Head of caudate nucleus (tissue), 42 donors: ENCODE measurements at regions not wholly inside any gene's neighbourhood (a gene's known extent, or its start where the extent isn't known, plus 50 kb on each side); places are given as distances from the start of the nearest gene placed in this dataset.
"Not testable (repeated sequence)": the region's sequence is repeated elsewhere in the genome, so short reads cannot be mapped to it uniquely, and the experiment has no call there.

Experiments used
- DNase-seq, 42 donors: peaks; one replicate each; pipeline versions ENCODE4 v3.0.0 to v3.0.0-alpha.2; 2020 to 2021; ENCODE audit warnings: mixed read lengths in 7 of 42
- intact Hi-C: fragments of 100-400 bp; cut with DNase I; formaldehyde crosslinking; loops from one replicate; pipeline ENCODE4 v1.15.0; 2022

GRCh38 chr6:1232578-1232977 is 79.3 kb upstream of the FOXQ1 start:
- intact Hi-C loops = no loop called here

GRCh38 chr6:1231941-1232340 is 80.0 kb upstream of the FOXQ1 start:
- intact Hi-C loops = no loop called here
- no peak for DNase-seq

More at GRCh38 chr6:1232578-1232977, 79.3 kb upstream of the FOXQ1 start:
- DNase-seq = no peak

GRCh38 chr6:1230689-1231605 is 81.0 kb upstream of the FOXQ1 start:
- no peak for DNase-seq
- intact Hi-C loops = no loop called here

DNA sequence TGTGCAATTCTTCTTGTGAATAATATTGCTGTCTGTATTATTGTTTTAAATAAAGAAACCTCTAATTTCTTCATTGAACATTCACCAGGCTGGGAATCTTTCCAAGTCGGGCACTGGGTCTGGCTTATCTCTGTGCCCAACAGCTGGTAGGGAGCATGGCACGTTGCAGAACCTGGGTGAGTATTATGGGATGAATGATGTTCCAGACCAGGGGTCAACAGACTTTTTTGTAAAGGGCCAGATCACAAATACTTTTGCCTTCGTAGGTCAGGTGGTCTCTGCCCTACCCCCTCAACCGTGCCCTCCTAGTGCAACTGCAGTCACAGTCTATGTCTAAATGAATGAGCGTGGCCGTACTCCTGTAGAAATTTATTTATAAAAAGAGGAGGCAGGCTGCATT is 81.6 kb upstream of the FOXQ1 start:
- DNase-seq = no peak
- intact Hi-C loops = no loop called here

GRCh38 chr6:1229808-1230207 is 82.1 kb upstream of the FOXQ1 start:
- no peak for DNase-seq
- intact Hi-C loops = no loop called here

DNA sequence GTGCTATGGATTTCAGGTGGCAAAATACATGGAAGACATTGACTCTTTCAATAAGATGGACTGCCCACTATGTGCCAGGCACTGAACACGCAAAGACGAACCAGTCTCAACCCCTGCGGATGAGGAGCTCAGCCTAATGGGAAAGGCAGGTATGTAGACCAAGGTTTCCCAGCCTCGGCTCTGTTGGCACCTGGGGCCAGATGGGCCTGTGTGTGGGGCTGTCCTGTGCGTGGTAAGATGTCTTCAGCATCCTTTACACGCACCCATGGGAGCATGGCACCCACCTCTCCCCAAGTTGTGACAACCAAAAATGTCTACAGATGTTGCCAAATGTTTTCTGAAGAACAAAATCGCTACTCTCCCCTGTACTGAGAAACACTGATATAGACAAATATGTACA is 82.6 kb upstream of the FOXQ1 start:
- intact Hi-C loops = no loop called here
- DNase-seq = no peak

DNA sequence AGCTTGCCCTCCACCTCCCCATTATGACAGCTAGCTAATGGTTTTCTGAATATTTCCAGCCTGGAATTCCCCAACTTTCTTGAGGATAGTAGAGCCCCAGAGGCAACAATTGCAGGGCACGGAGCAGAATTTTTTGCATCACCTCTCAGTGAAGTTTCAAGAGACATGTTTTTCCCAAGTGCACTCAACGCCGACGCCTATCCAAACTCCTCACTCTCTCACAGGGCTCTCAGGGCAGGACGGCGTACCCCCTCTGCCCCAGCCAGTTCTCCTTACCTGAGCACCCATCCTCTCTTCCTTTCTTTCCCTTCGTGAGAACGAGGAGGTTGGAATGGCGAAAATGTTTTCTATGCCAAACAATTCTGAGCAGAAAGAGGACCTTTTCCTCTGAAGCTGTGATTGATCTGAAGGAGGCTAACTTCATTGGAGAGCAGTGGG is 83.1 kb upstream of the FOXQ1 start:
- intact Hi-C loops = no loop called here
- no peak for DNase-seq

DNA sequence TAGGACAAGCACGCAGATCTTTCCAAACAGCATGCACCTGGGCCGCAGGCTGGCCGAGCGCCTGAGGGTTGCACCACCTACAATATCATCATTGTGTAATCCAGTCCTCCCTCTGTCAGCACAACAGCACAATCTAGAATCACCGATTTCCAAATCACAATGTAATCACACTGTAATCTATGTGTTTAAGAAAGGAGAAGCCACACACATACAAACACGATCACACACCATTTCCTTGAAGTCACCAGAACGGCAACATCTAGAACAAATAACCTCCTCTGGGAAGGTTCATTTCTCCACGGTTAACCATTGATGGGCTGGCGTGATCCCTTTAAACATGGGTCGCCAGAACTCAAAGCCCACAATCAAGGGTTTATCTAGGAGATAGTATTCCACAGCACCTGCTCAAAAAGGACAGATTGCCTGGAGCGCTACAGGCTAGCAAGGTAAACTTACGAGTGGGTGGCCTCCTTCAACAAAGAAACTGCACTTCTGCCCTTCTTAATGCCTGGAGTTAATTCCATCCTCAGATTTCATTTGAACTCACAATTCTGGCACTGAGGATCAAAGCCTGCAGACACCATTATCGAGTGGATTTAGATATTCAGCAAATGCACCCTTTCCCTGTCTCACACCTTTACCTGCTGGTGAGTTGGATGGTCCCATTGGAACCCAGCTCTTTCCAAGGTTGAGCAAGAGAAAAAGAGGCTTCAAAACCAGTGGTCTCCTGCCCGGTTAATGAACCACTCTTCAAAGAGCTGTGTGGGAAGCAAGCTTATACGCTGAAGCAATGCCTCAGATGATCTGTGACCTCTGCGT is 83.8 kb upstream of the FOXQ1 start:
- DNase-seq = no peak
- intact Hi-C loops = no loop called here

DNA sequence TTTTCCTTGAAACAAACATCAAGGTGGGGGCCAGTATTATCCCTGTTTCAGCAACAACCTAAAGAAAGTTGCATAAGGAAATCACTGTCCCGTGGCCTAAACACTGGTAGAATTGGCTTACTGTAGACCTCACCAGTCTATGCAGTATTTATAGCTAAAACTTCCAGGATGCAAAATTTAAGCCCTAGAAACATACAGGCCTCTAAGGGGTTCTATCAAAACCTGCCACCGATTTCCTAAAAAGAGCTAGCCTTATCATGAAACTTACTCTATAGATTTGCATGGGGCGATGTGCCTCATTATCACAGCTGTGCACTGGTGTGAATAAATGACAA is 84.3 kb upstream of the FOXQ1 start:
- intact Hi-C loops = no loop called here
- DNase-seq = no peak

DNA sequence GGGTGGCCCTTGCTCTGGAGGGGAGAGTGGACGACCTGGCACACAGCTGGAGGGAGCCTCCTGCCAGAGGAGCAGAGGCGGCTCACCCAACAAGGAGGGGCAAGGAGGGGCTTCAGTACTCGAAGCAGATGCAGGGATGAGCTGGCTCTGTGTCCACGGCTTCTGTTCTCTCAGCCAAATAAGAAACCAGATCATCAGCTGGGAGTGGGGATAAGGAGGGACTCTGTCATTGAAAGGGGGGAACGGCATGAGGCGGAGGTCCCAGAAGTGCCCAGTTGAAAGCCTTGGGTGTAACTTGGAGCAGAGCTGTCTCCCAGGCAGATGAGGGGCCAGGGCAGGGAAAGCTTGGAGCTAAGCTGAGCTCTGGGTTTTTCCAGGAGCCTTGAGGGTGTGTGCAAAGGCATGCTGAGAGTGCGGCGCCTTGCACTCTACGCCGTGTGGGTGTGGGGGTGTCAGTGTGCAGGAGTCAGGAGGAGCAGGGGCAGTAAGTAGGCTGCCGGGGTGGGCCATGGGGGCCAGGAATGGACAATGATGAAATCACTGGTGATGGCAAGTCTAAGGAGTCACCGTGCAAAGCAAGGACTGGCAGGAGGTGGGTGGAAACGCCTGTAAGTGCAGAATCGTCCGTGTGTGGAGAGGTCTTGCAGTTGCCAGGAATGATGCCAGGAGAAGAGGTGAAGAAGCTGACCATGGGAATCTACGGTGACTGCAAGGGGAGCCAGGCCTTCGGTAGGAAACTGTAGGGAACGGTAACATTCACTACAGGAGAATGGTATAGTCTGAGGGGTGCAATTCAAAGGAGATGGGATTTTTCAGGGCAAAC is 85.4 kb upstream of the FOXQ1 start:
- intact Hi-C loops = no loop called here

GRCh38 chr6:1224514-1224913 is 87.4 kb upstream of the FOXQ1 start:
- intact Hi-C loops = no loop called here
- DNase-seq = no peak

More for the DNA sequence above, 85.4 kb upstream of the FOXQ1 start:
- no peak for DNase-seq

DNA sequence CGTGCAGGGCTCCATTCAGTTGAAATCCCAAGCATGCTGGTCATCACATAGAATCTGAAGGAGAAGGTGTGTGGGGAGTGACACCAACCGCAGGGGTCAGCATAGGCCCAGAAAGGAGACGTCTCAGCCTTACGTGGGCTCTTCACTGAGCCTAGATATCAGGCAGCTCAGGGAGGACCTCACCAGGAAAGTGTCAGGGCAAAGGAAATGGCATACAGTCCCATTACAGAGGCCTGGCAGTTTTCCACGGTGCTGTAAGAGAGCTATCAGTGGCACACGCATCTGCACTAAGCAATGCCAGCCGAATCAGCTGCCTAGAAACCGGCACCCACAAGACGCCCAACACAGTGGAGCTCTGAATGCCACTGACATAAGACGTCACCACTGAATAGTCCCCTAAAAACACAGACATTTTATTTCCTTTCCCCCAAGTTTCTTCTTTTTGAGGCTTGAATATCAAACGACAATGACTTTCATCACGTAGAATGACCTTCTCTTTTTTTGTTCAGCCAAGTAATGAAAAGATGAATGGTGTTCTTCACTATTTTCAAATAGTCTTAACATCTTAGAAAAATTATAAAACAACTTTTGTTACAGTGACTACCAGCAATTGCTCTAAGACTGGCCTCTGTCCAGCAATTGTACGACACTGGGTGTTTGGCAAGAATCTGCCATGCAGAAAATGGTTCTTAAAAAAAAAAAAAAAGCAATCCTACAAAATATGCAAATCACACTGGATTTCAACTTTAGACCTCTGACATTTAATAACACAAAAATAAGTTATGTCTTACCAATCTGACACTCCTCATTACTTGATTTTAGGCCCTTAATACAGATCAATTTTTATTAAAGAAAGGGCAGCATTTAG is 88.9 kb upstream of the FOXQ1 start:
- DNase-seq = peak in 37 of 42 donors; percentile 3 to 78 (median 46)

DNA sequence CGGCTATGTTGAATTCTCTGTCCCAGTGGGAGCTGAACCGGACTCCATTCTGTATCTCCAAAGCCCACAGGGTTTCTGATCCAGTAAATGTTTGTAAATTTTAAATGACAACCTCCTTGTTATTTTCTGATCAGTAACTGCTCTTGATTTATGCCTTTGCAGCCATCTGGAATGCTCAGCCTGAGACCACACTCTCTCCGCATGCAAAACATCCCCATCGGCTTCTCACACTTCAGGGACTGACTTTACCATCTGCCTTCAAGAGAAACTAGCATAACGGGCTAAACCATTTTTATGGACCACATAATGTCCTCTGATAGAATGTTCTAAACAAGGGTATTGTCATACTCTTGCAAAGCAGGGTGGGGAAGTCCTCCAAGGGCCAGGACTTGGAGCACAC is 94.5 kb upstream of the FOXQ1 start:
- intact Hi-C loops = no loop called here

More for the DNA sequence above, 88.9 kb upstream of the FOXQ1 start:
- intact Hi-C loops = no loop called here

DNA sequence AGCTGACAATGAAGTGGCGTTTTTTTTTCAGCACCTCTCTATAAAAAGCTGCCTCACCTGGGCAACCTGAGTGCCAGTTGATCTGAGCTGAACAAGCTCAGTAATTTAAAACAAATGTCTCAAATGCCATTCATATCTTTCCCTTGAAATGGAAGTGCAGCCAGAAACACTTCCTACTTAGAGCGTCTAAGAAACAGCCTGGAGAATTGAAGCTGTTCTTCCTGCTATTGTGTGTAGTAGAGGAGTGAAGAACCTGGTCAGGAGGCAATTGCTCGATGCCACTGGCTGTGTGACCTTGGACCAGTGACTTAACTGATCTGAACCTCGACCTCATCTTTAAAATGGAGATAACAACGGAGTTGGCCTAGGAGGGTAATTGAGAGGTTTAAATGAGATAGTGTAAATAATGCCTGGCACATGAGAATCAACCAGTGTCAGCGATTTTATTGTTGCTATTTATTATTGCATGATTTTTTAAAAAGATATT is 95.4 kb upstream of the FOXQ1 start:
- intact Hi-C loops = no loop called here
- no peak for DNase-seq

More for the DNA sequence above, 94.5 kb upstream of the FOXQ1 start:
- no peak for DNase-seq

- intact Hi-C loops = no loop called here
- no peak for DNase-seq
Observed at GRCh38 chr6:1215884-1216487, 95.9 kb upstream of the FOXQ1 start.

GRCh38 chr6:1215023-1215422 is 96.9 kb upstream of the FOXQ1 start:
- DNase-seq = no peak
- intact Hi-C loops = no loop called here

DNA sequence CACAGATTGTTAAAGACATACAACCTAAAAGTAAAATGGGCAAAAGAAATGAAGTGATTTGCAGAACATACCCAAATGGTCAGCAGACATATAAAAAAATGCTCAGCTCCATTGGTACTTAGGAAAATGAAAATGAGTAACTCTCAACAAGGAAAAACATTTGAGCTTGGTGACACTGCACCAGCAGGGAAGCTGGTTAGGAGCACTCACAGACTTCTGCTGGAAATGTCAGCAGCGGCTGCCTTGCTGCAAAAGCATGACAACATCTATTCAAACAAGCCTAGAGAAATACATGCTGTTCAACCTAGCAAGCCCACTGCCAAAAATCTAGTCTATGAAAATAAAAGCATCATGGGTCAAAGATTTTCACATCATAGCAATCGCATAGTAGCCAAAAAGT is 99.0 kb upstream of the FOXQ1 start:
- intact Hi-C loops = no loop called here
- DNase-seq = no peak

DNA sequence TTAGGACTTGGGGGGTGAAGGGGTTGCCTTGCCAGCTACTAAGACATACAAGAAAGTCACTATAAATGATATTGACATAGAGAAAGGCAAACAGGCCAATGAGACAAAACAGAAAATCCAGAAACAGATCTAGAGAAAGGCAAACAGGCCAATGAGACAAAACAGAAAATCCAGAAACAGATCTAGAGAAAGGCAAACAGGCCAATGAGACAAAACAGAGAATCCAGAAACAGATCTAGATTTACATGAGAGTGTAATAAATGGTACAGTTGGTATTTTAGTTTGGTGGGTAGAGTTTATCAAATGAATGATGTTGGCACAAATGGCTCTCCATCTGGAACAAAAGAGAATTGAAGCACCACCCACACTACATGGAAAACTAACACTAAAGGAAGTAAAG is 99.8 kb upstream of the FOXQ1 start:
- DNase-seq, intact Hi-C loops: not testable (repeated sequence)
